ENCODE measurements at regions not wholly inside any gene's neighbourhood (a gene's known extent, or its start where the extent isn't known, plus 50 kb on each side); places are given as distances from the start of the nearest gene placed in this dataset.
A peak's percentile ranks its signal among the peaks of the same experiment; 100 is the strongest.
"Not testable (repeated sequence)": the region's sequence is repeated elsewhere in the genome, so short reads cannot be mapped to it uniquely, and the experiment has no call there.

DNA sequence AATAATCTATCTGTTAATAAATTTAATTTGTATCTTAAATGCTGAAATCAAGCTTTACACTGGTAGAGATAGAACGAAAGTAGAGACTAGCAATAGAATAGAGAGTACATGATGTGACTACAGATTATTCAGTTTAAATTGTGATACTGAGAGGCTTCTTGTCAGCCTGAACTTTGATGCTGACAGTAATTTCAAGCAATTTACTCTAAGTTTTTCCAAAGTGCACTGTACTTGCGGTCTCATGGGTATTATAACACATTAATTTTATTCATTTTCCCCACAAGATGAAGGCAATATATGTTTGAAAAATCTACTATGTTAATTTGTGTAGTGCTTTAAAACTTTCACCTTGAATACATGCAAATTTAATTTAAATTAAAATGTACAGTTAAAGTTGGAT is 914.0 kb upstream of the FBXO33 start:
- no peak for DNase-seq

DNA sequence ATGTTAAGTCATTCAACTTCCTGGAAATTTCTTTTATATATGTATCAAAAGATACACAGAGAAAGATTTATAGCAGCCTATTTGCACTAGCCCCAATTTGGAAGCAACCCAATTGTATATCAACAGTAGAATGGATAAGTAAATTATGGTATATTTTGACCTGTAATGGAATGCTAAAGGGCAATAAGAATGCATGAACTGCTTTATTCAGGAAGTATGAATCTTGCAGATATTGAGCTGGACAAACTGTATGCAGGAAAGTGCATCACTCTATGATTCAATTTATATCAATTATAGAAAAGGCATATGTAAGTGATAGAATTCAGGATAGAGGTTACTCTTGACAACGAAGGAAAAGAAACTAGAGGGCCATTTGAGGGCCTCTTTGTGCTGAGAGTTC is 913.1 kb upstream of the FBXO33 start:
- no peak for DNase-seq

DNA sequence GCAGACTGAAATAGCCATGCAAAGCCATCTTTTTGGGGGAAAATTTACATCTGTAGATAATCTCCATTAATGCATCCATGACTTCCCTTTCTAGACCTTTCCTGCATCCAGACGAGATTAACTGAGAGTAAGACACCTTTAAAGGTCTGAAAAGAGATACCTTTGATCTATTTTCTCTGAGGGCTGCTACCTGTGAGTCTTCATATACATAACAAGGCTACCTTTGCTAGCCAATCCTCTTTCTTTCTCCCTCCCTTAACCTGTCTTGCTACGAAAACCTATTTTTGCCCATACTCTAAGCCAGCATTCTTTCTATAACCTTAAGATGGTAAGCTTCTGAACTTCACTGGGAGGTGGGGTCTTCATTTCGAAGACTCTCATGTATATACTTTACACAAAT is 908.5 kb upstream of the FBXO33 start:
- DNase-seq, result no peak

DNA sequence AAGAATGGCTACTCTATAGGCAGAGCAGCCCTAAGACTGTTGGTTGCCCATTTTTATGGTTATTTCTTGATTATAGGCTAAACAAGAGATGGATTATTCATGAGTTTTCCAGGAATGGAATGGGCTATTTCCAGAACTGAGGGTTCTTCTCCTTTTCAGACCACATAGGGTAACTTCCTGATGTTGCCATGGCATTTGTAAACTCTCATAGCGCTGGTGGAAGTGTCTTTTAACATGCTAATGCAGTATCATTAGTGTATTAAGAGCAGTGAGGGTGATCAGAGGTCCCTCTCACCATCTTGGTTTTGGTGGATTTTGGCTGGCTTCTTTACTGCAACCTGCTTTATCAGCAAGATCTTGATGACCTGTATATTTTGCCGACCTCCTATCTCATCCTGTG is 904.6 kb upstream of the FBXO33 start:
- no peak for DNase-seq

DNA sequence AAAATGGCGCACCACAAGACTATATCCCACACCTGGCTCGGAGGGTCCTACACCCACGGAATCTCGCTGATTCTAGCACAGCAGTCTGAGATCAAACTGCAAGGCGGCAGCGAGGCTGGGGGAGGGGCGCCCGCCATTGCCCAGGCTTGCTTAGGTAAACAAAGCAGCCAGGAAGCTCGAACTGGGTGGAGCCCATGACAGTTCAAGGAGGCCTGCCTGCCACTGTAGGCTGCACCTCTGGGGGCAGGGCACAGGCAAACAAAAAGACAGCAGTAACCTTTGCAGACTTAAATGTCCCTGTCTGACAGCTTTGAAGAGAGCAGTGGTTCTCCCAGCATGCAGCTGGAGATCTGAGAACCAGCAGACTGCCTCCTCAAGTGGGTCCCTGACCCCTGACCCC is 894.3 kb upstream of the FBXO33 start:
- not testable (repeated sequence) for DNase-seq

DNA sequence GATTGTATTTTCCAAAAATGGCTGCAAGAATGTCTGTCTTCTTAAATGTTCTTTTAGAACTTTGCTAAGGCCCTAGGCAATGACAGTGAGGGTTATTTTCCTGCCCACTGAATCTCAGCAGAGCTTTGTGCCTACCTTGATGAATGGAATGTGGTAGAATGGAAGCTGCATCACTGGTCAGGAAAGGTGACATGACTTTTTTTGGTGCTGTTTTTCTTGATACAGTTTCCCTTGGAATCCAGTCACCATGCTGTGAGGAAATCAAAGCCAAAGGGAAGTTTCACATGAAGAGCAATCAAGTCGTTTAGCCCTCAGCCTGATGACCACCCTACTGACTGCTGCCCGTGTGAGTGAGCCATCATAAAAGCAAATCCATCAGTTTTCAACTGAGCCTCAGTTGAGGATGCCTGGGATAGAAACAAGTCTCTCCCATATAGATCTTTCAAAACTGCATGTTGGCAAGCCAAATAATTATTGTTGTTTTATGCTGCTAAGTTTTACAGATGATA is 886.0 kb upstream of the FBXO33 start:
- DNase-seq, result no peak

DNA sequence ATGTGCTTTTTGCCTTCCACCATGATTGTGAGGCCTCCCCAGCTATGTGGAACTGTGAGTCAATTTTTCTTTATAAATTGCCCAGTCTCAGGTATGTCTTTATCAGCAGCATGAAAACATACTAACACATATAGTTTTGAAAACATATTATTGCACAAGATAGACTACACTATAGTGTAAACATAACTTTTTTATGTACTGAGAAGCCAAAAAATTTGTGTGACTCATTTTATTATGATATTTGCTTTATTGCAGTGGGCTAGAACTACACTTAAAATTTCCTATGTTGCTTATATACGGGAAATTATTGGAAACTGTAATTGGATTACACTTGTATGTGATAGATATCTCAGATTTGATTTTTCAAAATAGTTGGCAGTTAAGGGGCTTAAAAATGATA is 885.5 kb upstream of the FBXO33 start:
- no peak for DNase-seq

DNA sequence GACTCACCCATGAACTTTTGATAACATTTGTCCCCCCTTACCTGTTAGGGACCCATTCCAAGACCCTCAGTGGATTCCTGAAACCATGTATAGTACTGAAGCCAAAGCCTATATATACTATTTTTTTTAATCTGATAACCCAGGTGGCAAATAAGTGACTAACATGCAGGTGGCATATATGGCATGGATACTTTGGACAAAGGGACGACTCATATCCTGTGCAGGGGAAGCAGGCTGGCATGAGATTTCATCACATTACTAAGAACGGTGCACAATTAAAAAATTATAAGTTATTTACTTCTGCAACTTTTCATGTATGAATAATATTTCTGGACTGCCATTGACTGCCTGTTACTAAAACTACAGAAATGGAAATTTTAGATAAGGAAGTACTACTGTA is 880.1 kb upstream of the FBXO33 start:
- no peak for DNase-seq

DNA sequence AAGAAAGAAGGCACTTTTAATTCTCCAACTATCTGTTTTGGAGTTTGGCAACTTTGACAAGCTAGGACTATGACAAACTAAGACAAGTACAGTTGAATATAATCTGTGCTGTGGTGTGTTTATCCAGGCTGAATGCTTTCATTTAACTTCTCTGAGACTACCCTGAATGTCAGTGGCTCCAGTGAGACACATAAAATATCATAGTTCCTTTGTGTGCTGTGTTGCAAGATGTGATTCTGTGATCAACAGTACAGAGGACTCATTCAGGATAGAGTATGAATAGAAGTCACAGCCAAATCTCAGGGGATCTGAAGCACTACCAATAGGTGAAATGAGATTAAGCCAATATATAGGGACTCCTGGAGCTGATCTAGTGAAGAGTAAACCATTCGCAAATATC is 876.9 kb upstream of the FBXO33 start:
- no peak for DNase-seq

DNA sequence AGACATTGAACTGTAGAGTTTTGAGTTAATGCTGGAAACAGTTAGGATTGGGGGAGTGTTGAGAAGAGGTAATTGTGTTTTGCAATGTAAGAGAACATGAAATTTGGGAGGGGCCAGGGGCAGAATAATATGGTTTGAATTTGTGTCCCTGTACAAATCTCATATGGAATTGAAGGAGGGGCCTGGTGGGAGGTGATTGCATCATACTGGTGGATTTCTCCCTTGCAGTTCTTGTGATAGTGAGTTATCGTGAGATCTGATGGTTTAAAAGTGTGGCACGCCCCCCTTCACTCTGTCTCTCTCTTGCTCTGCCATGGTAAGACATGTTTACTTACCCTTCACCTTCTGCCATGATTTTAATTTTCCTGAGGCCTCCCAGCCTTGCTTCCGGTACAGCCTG is 876.0 kb upstream of the FBXO33 start:
- no peak for DNase-seq

DNA sequence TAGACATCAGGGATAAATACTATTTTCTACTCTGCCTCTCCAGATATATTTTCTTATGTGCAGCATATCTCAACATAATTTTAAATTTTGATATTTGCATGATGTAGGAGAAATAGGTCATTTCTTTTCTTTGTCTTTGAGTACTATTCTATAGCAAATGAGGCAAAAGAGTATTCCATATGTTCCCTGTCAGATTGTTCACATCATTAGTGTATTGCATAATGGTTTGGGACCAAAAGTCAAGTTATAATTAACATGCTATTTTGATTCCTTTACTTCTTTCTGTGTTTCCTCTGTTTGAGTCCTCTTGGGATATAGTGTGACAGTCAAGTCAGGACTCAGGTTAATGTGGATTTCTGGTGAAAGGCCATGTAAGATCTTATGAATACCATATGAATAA is 864.6 kb upstream of the FBXO33 start:
- no peak for DNase-seq

DNA sequence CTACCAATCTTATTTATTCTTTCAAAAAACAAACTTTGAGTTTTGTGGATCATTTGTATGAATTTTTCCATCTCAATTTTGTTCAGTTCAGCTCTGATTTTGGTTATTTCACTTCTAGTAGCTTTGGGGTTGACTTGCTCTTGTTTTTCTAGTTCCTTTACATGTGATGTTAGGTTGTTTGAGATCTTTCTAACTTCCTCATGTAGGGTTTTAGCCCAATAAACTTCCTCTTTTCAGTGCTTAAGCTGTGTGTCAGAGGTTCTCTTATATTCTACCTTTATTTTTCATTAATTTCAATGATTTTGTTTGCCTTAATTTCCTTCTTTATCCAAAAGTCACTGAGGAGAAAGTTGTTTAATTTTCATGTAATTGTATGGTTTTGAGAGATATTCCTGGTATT is 860.4 kb upstream of the FBXO33 start:
- DNase-seq, result no peak

DNA sequence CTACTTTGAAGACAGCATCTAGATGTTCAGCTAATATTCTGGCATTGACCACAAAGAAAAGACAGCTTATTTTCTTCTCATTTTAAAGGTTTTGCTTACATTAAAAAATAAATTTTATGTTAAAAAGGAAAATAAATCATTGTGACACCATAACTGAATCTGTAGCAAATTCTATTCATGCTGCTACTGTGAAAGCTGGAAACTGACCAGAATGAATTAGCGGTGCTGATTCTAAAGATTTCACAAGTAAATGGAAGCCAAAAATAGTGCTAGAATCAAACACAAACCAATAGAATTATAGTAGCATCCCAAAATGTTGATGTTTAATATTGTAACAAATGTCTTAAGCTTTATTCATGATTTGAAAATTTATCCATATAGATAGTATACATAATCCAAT is 850.0 kb upstream of the FBXO33 start:
- DNase-seq, result no peak

DNA sequence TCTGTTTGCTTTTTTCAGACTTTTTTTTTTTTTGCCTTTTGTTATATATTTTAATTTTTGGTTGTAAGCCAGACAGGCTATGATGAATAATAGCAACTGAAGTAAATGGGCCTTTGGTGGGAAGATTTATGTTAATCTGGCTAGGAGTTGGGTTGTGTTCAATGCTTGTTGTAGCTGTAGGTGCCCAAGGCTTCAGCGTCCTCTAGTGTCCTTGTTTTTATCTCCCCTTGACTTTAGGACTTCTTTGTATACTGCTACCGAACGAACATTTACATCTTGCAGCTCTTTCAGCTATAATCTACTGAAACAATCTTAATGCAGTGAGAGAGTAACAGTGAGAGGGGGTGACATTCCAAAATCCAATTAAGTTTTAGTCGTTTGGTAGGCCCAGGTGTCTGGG is 848.4 kb upstream of the FBXO33 start:
- no peak for DNase-seq

DNA sequence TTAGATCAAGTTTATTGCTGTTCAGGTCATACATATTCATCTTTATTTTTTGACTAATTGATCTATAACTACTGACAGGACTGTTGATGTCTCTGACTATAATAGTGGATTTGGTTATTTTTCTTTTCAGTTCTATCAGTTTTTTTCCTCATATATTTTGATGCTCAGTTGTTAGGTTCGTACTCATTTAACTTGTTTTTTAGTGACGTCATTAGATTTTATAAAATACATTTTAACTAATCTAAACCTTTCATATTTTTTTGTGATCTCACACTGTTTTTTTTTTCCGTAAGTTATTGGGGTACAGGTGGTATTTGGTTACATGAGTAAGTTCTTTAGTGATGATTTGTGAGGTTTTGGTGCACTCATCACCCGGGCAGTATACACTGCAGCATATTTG is 841.2 kb upstream of the FBXO33 start:
- no peak for DNase-seq

DNA sequence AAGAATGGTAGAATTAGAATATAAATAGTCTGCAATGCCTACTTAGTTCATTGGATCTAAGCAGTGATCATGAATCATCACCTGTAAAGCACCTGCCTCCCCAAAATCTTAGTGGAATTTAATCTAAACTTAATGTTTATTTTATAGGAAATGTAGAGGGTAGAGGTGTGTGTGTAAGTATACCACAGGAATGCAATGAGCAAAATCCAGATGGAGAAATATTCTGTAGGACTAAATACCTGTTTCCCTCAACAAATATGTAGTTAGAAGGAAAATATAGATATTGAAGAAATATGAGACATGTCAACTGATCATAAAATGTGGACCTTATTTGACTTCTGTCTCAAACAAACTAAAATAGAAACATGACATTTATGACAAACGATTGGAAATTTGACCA is 839.2 kb upstream of the FBXO33 start:
- DNase-seq, result no peak

DNA sequence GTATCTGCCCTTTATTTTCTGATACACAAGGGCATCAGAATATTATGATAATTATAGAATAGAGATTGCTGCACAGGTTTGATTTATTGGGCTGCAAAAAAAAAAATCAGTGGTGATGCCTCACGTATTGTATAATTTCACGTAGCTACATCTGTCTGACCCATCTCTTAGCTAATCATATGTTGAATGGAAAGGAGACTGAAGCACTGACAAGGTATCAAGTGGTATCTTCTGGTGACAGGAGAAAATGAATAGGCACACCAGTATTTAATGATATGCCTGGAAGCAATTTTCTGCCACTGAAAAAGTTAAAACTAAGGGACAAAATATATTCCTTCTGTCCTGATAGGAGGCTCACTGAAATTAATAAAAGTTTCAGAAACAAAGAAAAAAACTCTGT is 837.2 kb upstream of the FBXO33 start:
- DNase-seq, result no peak

DNA sequence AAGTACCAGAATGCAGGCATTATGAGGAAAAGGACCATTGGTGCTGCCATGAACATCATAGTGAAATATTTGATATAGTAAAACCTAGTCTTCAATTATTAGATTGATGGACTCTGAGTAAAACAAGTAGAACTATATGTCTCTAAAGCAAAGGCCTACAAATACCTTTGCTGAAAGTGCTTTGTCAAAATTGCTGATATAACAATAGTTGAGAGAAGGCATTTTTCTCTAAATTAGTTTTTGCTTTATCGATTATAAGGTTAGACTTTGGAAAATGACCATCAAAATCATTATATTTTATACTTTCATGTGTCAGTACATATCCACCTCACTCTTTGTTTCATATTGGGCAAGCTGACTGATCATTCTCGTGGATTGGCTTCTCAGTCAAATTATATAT is 836.0 kb upstream of the FBXO33 start:
- DNase-seq, result no peak

DNA sequence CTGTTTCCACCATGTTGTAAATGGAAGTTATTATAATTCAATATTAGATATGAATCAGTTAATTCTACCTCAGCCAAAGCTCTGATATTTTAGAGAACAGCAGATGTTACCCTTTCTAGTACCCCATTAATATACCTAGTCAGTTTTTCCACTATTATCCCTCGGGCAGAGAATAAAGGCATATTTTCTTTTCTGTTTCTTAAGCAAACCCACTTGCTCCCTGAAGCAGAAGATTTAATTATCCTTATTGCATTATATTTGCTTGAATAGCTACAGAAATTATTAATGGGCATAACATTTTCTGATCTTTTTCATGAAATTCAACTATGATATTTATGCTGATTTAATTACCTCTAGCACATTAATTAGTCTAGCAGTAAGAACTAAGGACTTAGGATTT is 832.9 kb upstream of the FBXO33 start:
- no peak for DNase-seq

DNA sequence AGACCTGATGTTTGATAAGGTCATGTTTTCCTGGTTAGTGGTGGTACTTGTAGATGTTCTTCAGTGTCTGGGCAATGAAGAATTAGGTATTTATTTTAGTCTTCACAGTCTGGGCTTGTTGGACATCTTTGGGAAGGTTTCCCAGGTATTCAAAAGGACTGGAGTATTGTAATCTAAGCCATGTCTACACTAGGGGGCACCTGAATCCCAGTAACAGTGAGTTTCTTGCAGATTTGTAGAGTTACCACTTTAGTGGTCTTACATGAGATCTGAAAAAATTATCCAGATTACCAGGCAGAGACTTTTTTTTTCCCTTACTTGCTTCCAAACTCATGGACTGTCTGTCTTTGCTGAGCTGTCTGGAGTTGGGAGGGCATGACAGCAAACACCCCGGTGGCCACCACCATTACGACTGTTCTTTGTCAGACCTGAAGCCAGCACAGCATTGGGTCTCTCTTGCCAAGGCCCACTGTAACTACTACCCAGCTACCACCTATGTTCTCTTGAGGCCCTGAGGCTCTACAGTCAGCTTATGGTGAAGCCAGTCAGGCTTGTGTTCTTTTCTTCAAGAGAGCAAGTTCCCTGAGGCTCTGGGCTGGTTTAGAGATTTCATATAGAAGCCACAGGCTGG is 820.7 kb upstream of the FBXO33 start:
- DNase-seq, result peak; percentile 1

DNA sequence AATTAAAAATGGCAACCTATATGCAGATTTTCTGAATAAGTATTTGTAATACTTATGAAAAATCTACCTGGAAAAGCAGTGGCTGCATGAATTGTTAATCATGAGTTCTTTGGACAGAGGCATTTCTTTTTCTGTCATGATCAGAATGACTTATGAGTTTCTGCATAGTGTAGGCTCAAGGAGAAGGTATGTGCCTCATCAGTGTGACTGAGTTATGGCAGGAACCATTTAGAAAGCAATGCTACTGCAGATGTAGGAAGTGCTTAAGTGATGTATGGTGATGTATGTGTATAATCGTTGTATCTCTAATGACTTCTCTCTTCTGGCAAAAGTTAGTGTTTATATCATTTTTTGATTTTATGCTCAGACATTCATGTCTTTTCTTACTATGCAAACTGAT is 816.4 kb upstream of the FBXO33 start:
- peak; percentile 3 for DNase-seq

DNA sequence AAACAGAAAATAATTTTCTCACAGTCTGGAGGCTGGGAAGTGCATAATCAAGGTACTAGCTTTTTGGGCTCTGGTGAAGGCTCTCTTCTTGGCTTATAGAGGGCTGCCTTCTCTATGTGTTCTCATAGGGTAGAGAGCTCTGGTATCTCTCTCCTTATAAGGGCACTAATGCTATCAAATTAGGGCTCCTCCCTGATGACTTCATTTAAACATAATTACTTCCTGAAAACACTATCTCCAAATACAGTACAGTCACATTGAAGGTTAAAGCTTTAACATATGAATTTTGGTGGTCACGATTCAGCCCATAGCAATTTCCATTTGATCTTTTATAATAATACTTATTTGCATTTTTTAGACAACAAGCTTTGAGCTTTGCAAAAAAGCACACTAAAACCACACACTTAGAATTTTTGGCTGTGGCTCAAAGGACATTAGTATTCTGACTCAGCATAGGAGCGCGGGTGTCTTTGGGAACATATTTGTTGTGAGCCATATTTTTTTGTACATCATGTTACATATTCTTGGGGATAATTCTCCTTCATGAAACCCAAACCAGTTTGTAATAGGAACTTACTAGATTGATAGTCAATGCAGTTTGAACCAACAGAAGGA is 808.1 kb upstream of the FBXO33 start:
- DNase-seq, result no peak

DNA sequence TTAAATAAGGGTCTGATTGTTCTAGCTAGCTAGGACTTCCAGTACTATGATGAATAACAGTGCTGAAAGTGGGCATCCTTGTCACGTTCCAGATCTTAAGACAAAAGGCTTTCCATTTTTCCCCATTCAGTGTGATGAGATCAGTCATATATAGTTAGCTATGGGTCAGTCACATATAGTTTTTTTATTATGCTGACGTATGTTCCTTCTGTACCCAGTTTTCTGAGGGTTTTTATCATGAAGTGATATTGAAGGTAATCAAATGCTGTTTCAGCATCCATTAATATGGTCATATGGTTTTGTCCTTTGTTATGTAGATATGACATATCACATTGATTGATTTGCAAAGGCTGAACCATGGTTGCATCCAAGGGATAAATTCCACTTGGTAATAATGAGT is 800.1 kb upstream of the FBXO33 start:
- no peak for DNase-seq

DNA sequence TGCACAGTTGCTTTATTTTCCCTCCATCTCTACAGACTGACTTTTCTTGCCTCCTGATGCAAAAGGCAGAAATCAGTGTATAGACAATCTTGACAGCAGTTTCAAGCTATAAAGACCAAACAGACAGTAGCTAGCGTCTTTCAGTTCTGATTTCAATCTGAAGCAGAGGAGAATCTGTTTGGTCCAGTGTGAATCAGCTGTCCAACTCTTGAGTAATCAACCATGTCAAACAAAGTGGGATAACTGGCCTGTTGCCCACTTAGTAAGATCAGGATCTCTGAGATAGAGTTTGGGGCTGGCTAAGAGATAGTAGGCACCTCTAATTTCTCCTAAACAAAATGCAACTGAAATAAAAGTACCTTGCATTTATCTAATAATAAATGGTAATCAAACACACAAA is 797.4 kb upstream of the FBXO33 start:
- no peak for DNase-seq

DNA sequence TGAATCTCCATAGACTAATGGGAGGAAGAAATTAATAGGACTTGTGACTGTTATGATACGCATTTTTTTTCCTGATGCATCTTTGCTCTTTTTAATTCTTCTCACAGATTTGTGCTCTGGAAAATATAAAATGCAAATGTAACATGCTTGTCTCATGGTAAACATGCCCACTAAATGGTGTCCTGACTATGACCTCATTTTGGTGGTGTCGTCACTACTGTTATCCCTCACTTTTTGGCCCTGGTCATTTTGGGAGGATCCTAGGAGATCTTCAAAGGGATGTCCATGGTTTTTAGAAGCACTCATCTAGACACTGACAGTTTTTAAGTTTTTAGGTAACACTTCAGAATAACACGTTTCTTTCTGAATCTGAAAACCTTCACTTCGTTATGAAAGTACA is 790.8 kb upstream of the FBXO33 start:
- DNase-seq, result no peak

Data from fibroblast of upper back skin (primary cell).